ENCODE measurements at regions not wholly inside any gene's neighbourhood (a gene's known extent, or its start where the extent isn't known, plus 50 kb on each side); places are given as distances from the start of the nearest gene placed in this dataset.

- H3K36me3 ChIP-seq: no peaks in the 10 kb centered on the region
- TF ChIP-seq POLR2A (IDR thresholded peaks at IDR 0.05) (no peak), EP300 (IDR thresholded peaks at IDR 0.05; ENCODE audit: low read depth) (no peak), POLR2AphosphoS5 (IDR thresholded peaks at IDR 0.05) (no peak), CTCF (IDR thresholded peaks at IDR 0.05) (no peak)
- H3K4me1 ChIP-seq: peaks cover 0 to 16% (median 13%) of the 10 kb centered on the region in 4 donors
- in situ Hi-C loops (cut with MboI; ENCODE audit: low pct_ligation_motif_present in 1 of 4, low pct_unique_long_range_greater_than_20kb in 1 of 4, low sequenced_read_pairs in 3 of 4) (no loop called here), intact Hi-C loops (cut with DNase I; ENCODE audit: low total_unique reads) (no loop called here)
- WGBS, 2 donors (ENCODE audit: low coverage in 1 of 2): 80% methylated on average over 24 of the region's 24 CpGs; no CpG with 5 or more reads in 1 of the 2 donors
- no peak for DNase-seq
- no peak overlapping the region for H3K4me3 ChIP-seq
- H3K9me3 ChIP-seq: peaks cover 10% of the 10 kb centered on the region in 2 donors
- H3K27ac ChIP-seq: no peak overlapping the region
- H3K27me3 ChIP-seq: no peaks in the 10 kb centered on the region
These were observed 99.5 kb downstream of the KIF26A start for GRCh38 chr14:104237651-104238423.

GRCh38 chr14:104238424-104239184 lies 100.2 kb downstream of the KIF26A start:
- H3K4me1 ChIP-seq: peaks cover 0 to 16% (median 13%) of the 10 kb centered on the region in 4 donors
- H3K4me3 ChIP-seq: no peak overlapping the region
- DNase-seq: no peak
- no peaks in the 10 kb centered on the region for H3K36me3 ChIP-seq
- H3K9me3 ChIP-seq: peaks cover 10% of the 10 kb centered on the region in 2 donors
- H3K27me3 ChIP-seq: no peaks in the 10 kb centered on the region
- intact Hi-C loops (cut with DNase I; ENCODE audit: low total_unique reads): no loop called here
- 79% methylated on average over 21 of the region's 21 CpGs; no CpG with 5 or more reads in 1 of the 2 donors for WGBS, 2 donors (ENCODE audit: low coverage in 1 of 2)
- H3K27ac ChIP-seq: no peak overlapping the region
- TF ChIP-seq POLR2A (IDR thresholded peaks at IDR 0.05): no peak
- no peak for TF ChIP-seq CTCF (IDR thresholded peaks at IDR 0.05)
- TF ChIP-seq POLR2AphosphoS5 (IDR thresholded peaks at IDR 0.05): no peak
- no peak for TF ChIP-seq EP300 (IDR thresholded peaks at IDR 0.05; ENCODE audit: low read depth)
- in situ Hi-C loops (cut with MboI; ENCODE audit: low pct_ligation_motif_present in 1 of 4, low pct_unique_long_range_greater_than_20kb in 1 of 4, low sequenced_read_pairs in 3 of 4): no loop called here

DNA sequence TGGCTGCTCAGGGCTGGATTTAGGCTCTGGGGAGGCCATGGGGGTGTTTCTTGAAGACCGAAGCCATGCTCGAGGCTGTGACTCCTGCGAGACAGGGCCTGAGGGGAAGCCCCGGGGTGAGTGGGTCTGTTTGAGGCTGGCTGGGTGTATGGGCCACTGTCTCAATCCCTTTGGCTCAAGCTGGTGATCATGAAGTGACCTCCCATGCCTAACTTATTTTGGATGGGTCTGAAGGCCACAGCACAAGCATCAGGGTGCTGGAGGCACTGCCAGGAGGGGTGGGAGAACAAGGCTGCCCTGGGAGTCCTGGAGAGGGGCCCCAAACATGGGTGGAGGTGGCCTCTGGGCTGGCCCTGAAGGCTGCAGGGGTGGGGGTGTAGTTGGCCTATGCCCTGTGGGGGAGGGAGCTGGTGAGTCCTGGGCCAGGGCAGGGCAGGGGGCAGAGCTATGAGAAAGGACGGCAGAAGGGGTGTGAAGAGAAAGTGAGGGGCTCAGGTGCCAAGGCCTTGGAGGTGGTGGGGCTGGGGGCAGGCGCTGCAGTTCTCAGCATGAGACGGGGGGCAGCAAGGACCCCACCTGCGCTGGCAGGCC lies 100.9 kb downstream of the KIF26A start:
- DNase-seq: no peak
- H3K4me1 ChIP-seq: peaks cover 0 to 16% (median 13%) of the 10 kb centered on the region in 4 donors
- H3K27me3 ChIP-seq: no peaks in the 10 kb centered on the region
- peaks cover 3 to 6% of the 10 kb centered on the region in 2 donors for H3K9me3 ChIP-seq
- H3K4me3 ChIP-seq: no peak overlapping the region
- 71% methylated on average over 7 of the region's 8 CpGs; no CpG with 5 or more reads in 1 of the 2 donors for WGBS, 2 donors (ENCODE audit: low coverage in 1 of 2)
- intact Hi-C loops (cut with DNase I; ENCODE audit: low total_unique reads) (no loop called here), in situ Hi-C loops (cut with MboI; ENCODE audit: low pct_ligation_motif_present in 1 of 4, low pct_unique_long_range_greater_than_20kb in 1 of 4, low sequenced_read_pairs in 3 of 4) (no loop called here)
- H3K36me3 ChIP-seq: no peaks in the 10 kb centered on the region
- H3K27ac ChIP-seq: peak overlapping the region in 3 of 4 donors; percentile 36 to 70 (median 60)
- TF ChIP-seq POLR2A (IDR thresholded peaks at IDR 0.05): no peak
- TF ChIP-seq EP300 (IDR thresholded peaks at IDR 0.05; ENCODE audit: low read depth): no peak
- no peak for TF ChIP-seq POLR2AphosphoS5 (IDR thresholded peaks at IDR 0.05)
- TF ChIP-seq CTCF (IDR thresholded peaks at IDR 0.05): no peak

DNA sequence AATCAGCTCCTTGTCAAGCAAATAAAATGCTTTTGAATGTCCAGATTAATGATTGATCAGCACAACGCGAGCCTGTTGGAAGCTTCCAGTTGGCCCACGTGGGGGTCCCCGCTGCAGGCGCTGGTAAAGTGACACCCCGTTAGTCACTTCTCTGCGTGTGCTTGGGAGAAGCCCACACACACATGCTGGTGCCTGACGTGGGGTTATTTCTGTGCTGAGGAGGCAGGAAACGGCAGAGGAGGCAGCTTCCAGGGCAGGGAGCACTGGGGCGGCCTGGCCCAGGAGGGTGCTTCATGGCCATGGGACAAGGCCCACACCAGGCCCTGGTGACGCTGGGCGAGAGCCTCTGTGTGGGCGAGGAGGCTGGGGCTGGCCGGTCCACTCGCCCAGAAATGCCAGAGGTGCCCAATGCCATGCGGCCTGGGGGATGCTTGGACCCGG lies 101.5 kb downstream of the KIF26A start:
- 40 to 43% methylated on average over 1 to 16 of the region's 17 CpGs for WGBS, 2 donors (ENCODE audit: low coverage in 1 of 2)
- Histone ChIP-seq H3K4me1 (peaks cover 0 to 16% (median 13%) of the 10 kb centered on the region in 4 donors), H3K27ac (peak overlapping the region in 3 of 4 donors; percentile 36 to 70 (median 60)), H3K27me3 (no peaks in the 10 kb centered on the region), H3K36me3 (no peaks in the 10 kb centered on the region), H3K9me3 (no peaks in the 10 kb centered on the region), H3K4me3 (no peak overlapping the region)
- in situ Hi-C loops (cut with MboI; ENCODE audit: low pct_ligation_motif_present in 1 of 4, low pct_unique_long_range_greater_than_20kb in 1 of 4, low sequenced_read_pairs in 3 of 4) (no loop called here), intact Hi-C loops (cut with DNase I; ENCODE audit: low total_unique reads) (no loop called here)
- no peak for DNase-seq
- TF ChIP-seq POLR2AphosphoS5 (IDR thresholded peaks at IDR 0.05) (no peak), EP300 (IDR thresholded peaks at IDR 0.05; ENCODE audit: low read depth) (no peak), POLR2A (IDR thresholded peaks at IDR 0.05) (no peak), CTCF (IDR thresholded peaks at IDR 0.05) (no peak)
